ENCODE measurements at regions not wholly inside any gene's neighbourhood (a gene's known extent, or its start where the extent isn't known, plus 50 kb on each side); places are given as distances from the start of the nearest gene placed in this dataset.

- Histone ChIP-seq H3K36me3 (ENCODE audit: control insufficient read depth, insufficient read depth, low read length) (no peaks in the 10 kb centered on the region), H3K9me3 (no peaks in the 10 kb centered on the region), H3K4me3 (ENCODE audit: low read depth, low read length) (no peak overlapping the region), H3K27me3 (replicated peaks; ENCODE audit: control insufficient read depth, insufficient read depth, low read length) (no peaks in the 10 kb centered on the region), H3K4me1 (no peaks in the 10 kb centered on the region)
- intact Hi-C loops (cut with micrococcal nuclease; ENCODE audit: unreplicated experiment) = no loop called here
- Mint-ChIP-seq H3K4me3 (ENCODE audit: unreplicated experiment) (no peak overlapping the region), H3K4me1 (ENCODE audit: low read depth, unreplicated experiment) (no peaks in the 10 kb centered on the region), H3K27me3 (ENCODE audit: insufficient read depth, unreplicated experiment) (no peaks in the 10 kb centered on the region), H3K9me3 (ENCODE audit: unreplicated experiment) (no peaks in the 10 kb centered on the region), H3K36me3 (ENCODE audit: insufficient read depth, unreplicated experiment) (no peaks in the 10 kb centered on the region), H3K27ac (ENCODE audit: unreplicated experiment) (no peak overlapping the region)
- DNase-seq = no peak
- POLR2A ChIA-PET = no interaction called here
- no TSS peak for BruUV-seq (replicated peaks)
- TF ChIP-seq CTCF (IDR thresholded peaks at IDR 0.05; ENCODE audit: insufficient read depth in 1 of 2, low read depth in 1 of 2, low read length in 1 of 2, severe bottlenecking in 1 of 2, unreplicated experiment in 1 of 2) = no peak
- CTCF ChIA-PET = no interaction called here
These were observed 249.2 kb upstream of the TRAM1L1 start for GRCh38 chr4:117334451-117335188.

- H3K4me3 ChIP-seq (ENCODE audit: low read depth, low read length) = no peak overlapping the region
- no TSS peak for BruUV-seq (replicated peaks)
These were observed 272.1 kb upstream of the TRAM1L1 start for GRCh38 chr4:117357437-117357836.

GRCh38 chr4:117357866-117358265 lies 272.5 kb upstream of the TRAM1L1 start:
- BruUV-seq (replicated peaks) = no TSS peak
- Histone ChIP-seq H3K9me3 (no peaks in the 10 kb centered on the region), H3K27me3 (replicated peaks; ENCODE audit: control insufficient read depth, insufficient read depth, low read length) (no peaks in the 10 kb centered on the region), H3K4me1 (no peaks in the 10 kb centered on the region), H3K4me3 (ENCODE audit: low read depth, low read length) (no peak overlapping the region), H3K36me3 (ENCODE audit: control insufficient read depth, insufficient read depth, low read length) (no peaks in the 10 kb centered on the region)
- ChIA-PET POLR2A (no interaction called here), CTCF (no interaction called here)
- H3K27ac Mint-ChIP-seq (ENCODE audit: unreplicated experiment) = no peak overlapping the region
- H3K9me3 Mint-ChIP-seq (ENCODE audit: unreplicated experiment) = no peaks in the 10 kb centered on the region
- intact Hi-C loops (cut with micrococcal nuclease; ENCODE audit: unreplicated experiment) = no loop called here
- H3K4me1 Mint-ChIP-seq (ENCODE audit: low read depth, unreplicated experiment) = no peaks in the 10 kb centered on the region
- no peak for DNase-seq
- no peaks in the 10 kb centered on the region for H3K36me3 Mint-ChIP-seq (ENCODE audit: insufficient read depth, unreplicated experiment)
- H3K4me3 Mint-ChIP-seq (ENCODE audit: unreplicated experiment) = no peak overlapping the region
- TF ChIP-seq CTCF (IDR thresholded peaks at IDR 0.05; ENCODE audit: insufficient read depth in 1 of 2, low read depth in 1 of 2, low read length in 1 of 2, severe bottlenecking in 1 of 2, unreplicated experiment in 1 of 2) = no peak
- H3K27me3 Mint-ChIP-seq (ENCODE audit: insufficient read depth, unreplicated experiment) = no peaks in the 10 kb centered on the region

More at GRCh38 chr4:117357437-117357836, 272.1 kb upstream of the TRAM1L1 start:
- Histone ChIP-seq H3K27me3 (replicated peaks; ENCODE audit: control insufficient read depth, insufficient read depth, low read length) (no peaks in the 10 kb centered on the region), H3K36me3 (ENCODE audit: control insufficient read depth, insufficient read depth, low read length) (no peaks in the 10 kb centered on the region), H3K4me1 (no peaks in the 10 kb centered on the region), H3K9me3 (no peaks in the 10 kb centered on the region)
- ChIA-PET POLR2A (no interaction called here), CTCF (no interaction called here)
- DNase-seq = no peak
- Mint-ChIP-seq H3K4me1 (ENCODE audit: low read depth, unreplicated experiment) (no peaks in the 10 kb centered on the region), H3K4me3 (ENCODE audit: unreplicated experiment) (no peak overlapping the region), H3K27me3 (ENCODE audit: insufficient read depth, unreplicated experiment) (no peaks in the 10 kb centered on the region), H3K36me3 (ENCODE audit: insufficient read depth, unreplicated experiment) (no peaks in the 10 kb centered on the region), H3K27ac (ENCODE audit: unreplicated experiment) (no peak overlapping the region), H3K9me3 (ENCODE audit: unreplicated experiment) (no peaks in the 10 kb centered on the region)
- TF ChIP-seq CTCF (IDR thresholded peaks at IDR 0.05; ENCODE audit: insufficient read depth in 1 of 2, low read depth in 1 of 2, low read length in 1 of 2, severe bottlenecking in 1 of 2, unreplicated experiment in 1 of 2) = no peak
- intact Hi-C loops (cut with micrococcal nuclease; ENCODE audit: unreplicated experiment) = no loop called here
